NT2/D1 (cell line): ENCODE measurements at regions not wholly inside any gene's neighbourhood (a gene's known extent, or its start where the extent isn't known, plus 50 kb on each side); places are given as distances from the start of the nearest gene placed in this dataset.

Experiments used
- YY1 ChIP-seq: IDR thresholded peaks from 2 replicates; pipeline ENCODE4 v1.6.1; 2011; ENCODE audit not compliant: insufficient read length, insufficient read depth
- ZNF274 ChIP-seq: IDR thresholded peaks from 2 replicates; pipeline ENCODE4 v1.6.1; 2011; ENCODE audit warnings: mild to moderate bottlenecking, low read depth, low read length

DNA sequence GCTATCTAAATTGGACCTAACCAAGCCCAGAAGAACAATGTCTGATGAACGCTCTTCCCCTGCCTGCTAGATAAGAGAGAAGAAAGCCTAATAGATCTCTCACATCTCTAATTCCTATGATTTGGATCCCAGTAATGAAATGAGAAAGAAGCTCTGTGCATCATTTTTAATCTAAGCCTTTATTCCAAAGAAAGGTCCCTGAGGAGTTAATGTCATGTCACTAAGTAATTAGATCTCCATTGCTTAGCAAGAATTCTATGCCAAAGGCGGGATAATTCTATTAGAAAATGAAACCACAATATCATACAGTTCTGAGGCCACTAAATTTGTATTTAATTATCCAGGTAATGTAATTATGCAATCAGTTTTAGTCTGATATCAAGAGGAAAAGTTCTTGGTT is 74.2 kb upstream of the TMEM260 start:
- TF ChIP-seq YY1 (no peak), ZNF274 (no peak)
